ENCODE measurements at regions not wholly inside any gene's neighbourhood (a gene's known extent, or its start where the extent isn't known, plus 50 kb on each side); places are given as distances from the start of the nearest gene placed in this dataset.

GRCh38 chr18:47593744-47594472 is 336.6 kb downstream of the SMAD2 start:
- TF ChIP-seq EZH2 (IDR thresholded peaks at IDR 0.05; ENCODE audit: borderline replicate concordance, low read depth, low read length): no peak
- no peak for TF ChIP-seq SP1 (CRISPR knock-in tag; IDR thresholded peaks at IDR 0.05)
- TF ChIP-seq, protein P1, sequence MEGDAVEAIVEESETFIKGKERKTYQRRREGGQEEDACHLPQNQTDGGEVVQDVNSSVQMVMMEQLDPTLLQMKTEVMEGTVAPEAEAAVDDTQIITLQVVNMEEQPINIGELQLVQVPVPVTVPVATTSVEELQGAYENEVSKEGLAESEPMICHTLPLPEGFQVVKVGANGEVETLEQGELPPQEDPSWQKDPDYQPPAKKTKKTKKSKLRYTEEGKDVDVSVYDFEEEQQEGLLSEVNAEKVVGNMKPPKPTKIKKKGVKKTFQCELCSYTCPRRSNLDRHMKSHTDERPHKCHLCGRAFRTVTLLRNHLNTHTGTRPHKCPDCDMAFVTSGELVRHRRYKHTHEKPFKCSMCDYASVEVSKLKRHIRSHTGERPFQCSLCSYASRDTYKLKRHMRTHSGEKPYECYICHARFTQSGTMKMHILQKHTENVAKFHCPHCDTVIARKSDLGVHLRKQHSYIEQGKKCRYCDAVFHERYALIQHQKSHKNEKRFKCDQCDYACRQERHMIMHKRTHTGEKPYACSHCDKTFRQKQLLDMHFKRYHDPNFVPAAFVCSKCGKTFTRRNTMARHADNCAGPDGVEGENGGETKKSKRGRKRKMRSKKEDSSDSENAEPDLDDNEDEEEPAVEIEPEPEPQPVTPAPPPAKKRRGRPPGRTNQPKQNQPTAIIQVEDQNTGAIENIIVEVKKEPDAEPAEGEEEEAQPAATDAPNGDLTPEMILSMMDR (IDR thresholded peaks at IDR 0.05 in 2 of 3, conservative IDR thresholded peaks at IDR 0.05 in 1 of 3; ENCODE audit: insufficient read depth in 2 of 3, low read depth in 1 of 3, low read length in 3 of 3): no peak
- TF ChIP-seq MAFG (tag; conservative IDR thresholded peaks at IDR 0.05): no peak
- TF ChIP-seq MAFF (IDR thresholded peaks at IDR 0.05; ENCODE audit: low read length): no peak
- no peak for TF ChIP-seq PML (IDR thresholded peaks at IDR 0.05; ENCODE audit: low read length)
- TF ChIP-seq ZNF274 (IDR thresholded peaks at IDR 0.05; ENCODE audit: borderline replicate concordance, low read depth, low read length): no peak
- no peak for TF ChIP-seq HDAC2 (IDR thresholded peaks at IDR 0.05)
- TF ChIP-seq TBP (optimal IDR thresholded peaks at IDR 0.05; ENCODE audit: low read depth, low read length): no peak
- no peak for TF ChIP-seq KDM2B (CRISPR knock-in tag; IDR thresholded peaks at IDR 0.05)

Data from K562 (cell line).